GM12892 (cell line): ENCODE measurements at regions not wholly inside any gene's neighbourhood (a gene's known extent, or its start where the extent isn't known, plus 50 kb on each side); places are given as distances from the start of the nearest gene placed in this dataset.

Experiments
- POLR2A ChIP-seq: IDR thresholded peaks from 2 replicates; pipeline ENCODE4 v1.6.1; 2011; ENCODE audit warnings: low read depth, low read length, control low read depth
- POLR2AphosphoS5 ChIP-seq: IDR thresholded peaks from 2 replicates; pipeline ENCODE4 v1.6.1; 2011; ENCODE audit warnings: low read depth, low read length, control low read depth

DNA sequence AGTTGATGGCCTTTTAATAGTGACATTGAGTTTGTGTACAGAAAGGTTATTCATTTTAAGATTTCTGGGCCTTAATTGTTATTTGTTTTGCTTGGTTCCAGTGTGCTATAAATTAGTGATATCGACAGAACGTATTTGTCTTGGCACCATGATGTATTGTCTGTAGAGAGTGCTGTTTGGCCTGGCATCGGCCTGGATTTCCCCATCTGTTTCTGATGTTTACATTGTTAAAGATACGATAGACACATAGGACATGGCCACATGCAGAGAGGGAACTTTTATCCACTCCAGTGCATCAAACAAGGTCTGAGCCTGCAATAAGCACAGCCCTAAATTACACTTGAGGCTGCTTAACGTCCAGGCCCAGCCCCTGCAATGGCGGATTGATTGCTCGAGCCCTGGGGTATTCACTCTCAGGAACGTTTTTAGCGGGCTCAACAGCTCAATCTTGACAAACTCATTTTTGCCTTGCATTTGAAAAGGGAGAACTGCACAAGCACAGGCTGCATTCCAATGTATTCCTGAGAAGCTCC, 144.7 kb downstream of the SLC4A3 start:
- no peak for TF ChIP-seq POLR2A
- TF ChIP-seq POLR2AphosphoS5, result no peak
